ENCODE measurements at regions not wholly inside any gene's neighbourhood (a gene's known extent, or its start where the extent isn't known, plus 50 kb on each side); places are given as distances from the start of the nearest gene placed in this dataset.

GRCh38 chr14:104355101-104356019 lies 217.0 kb downstream of the KIF26A start:
- DNase-seq (ENCODE audit: extremely low read depth in 1 of 2, low read depth in 1 of 2), result no peak

- no peak for DNase-seq (ENCODE audit: extremely low read depth in 1 of 2, low read depth in 1 of 2)
These were observed 217.8 kb downstream of the KIF26A start for GRCh38 chr14:104356020-104356737.

GRCh38 chr14:104356738-104357688 lies 218.6 kb downstream of the KIF26A start:
- DNase-seq (ENCODE audit: extremely low read depth in 1 of 2, low read depth in 1 of 2), result no peak

GRCh38 chr14:104357689-104358527 lies 219.5 kb downstream of the KIF26A start:
- no peak for DNase-seq (ENCODE audit: extremely low read depth in 1 of 2, low read depth in 1 of 2)

GRCh38 chr14:104358528-104359300 lies 220.3 kb downstream of the KIF26A start:
- no peak for DNase-seq (ENCODE audit: extremely low read depth in 1 of 2, low read depth in 1 of 2)

GRCh38 chr14:104359301-104359968 lies 220.1 kb upstream of the C14orf180 start:
- DNase-seq (ENCODE audit: extremely low read depth in 1 of 2, low read depth in 1 of 2), result no peak

- DNase-seq (ENCODE audit: extremely low read depth in 1 of 2, low read depth in 1 of 2), result no peak
These were observed 219.6 kb upstream of the C14orf180 start for GRCh38 chr14:104359969-104360442.

GRCh38 chr14:104360501-104360900 lies 219.1 kb upstream of the C14orf180 start:
- DNase-seq (ENCODE audit: extremely low read depth in 1 of 2, low read depth in 1 of 2), result no peak

GRCh38 chr14:104361101-104361591 lies 218.4 kb upstream of the C14orf180 start:
- no peak for DNase-seq (ENCODE audit: extremely low read depth in 1 of 2, low read depth in 1 of 2)

GRCh38 chr14:104361921-104362681 lies 217.5 kb upstream of the C14orf180 start:
- DNase-seq (ENCODE audit: extremely low read depth in 1 of 2, low read depth in 1 of 2), result no peak

- no peak for DNase-seq (ENCODE audit: extremely low read depth in 1 of 2, low read depth in 1 of 2)
These were observed 216.6 kb upstream of the C14orf180 start for GRCh38 chr14:104362761-104363605.

GRCh38 chr14:104363891-104364760 lies 215.4 kb upstream of the C14orf180 start:
- DNase-seq (ENCODE audit: extremely low read depth in 1 of 2, low read depth in 1 of 2), result no peak

GRCh38 chr14:104364830-104365229 lies 214.7 kb upstream of the C14orf180 start:
- no peak for DNase-seq (ENCODE audit: extremely low read depth in 1 of 2, low read depth in 1 of 2)

- no peak for DNase-seq (ENCODE audit: extremely low read depth in 1 of 2, low read depth in 1 of 2)
These were observed 212.4 kb upstream of the C14orf180 start for GRCh38 chr14:104366931-104367865.
